GM12872 (cell line): ENCODE measurements at regions not wholly inside any gene's neighbourhood (a gene's known extent, or its start where the extent isn't known, plus 50 kb on each side); places are given as distances from the start of the nearest gene placed in this dataset.

Experiments used
- CTCF ChIP-seq: IDR thresholded peaks from 3 replicates; pipeline ENCODE4 v1.5.1; 2011; ENCODE audit warnings: low read depth, mild to moderate bottlenecking, low read length, moderate library complexity; ENCODE audit not compliant: insufficient read depth

- no peak for TF ChIP-seq CTCF
These were observed 897.9 kb upstream of the AUTS2 start for GRCh38 chr7:68700414-68700813.

GRCh38 chr7:68706291-68706690 is 892.0 kb upstream of the AUTS2 start:
- TF ChIP-seq CTCF: no peak

GRCh38 chr7:68707159-68707558 is 891.1 kb upstream of the AUTS2 start:
- no peak for TF ChIP-seq CTCF

- no peak for TF ChIP-seq CTCF
These were observed 890.3 kb upstream of the AUTS2 start for GRCh38 chr7:68707958-68708357.

- TF ChIP-seq CTCF: no peak
These were observed 885.2 kb upstream of the AUTS2 start for GRCh38 chr7:68712956-68713495.

- TF ChIP-seq CTCF: no peak
These were observed 882.4 kb upstream of the AUTS2 start for GRCh38 chr7:68715907-68716306.

GRCh38 chr7:68717176-68717575 is 881.1 kb upstream of the AUTS2 start:
- no peak for TF ChIP-seq CTCF
